Right ventricle myocardium superior (tissue), 1 donor: ENCODE measurements at regions not wholly inside any gene's neighbourhood (a gene's known extent, or its start where the extent isn't known, plus 50 kb on each side); places are given as distances from the start of the nearest gene placed in this dataset.
A peak's percentile ranks its signal among the peaks of the same experiment; 100 is the strongest.

Experiments used
- ATAC-seq: fragments of 200-7000 bp; cut with Tn5 transposase; one replicate; pipeline ENCODE4 v1.9.1; 2020; ENCODE audit warnings: mild to moderate bottlenecking; ENCODE audit not compliant: poor library complexity
- DNase-seq: peaks from one replicate; pipeline ENCODE4 v3.0.0-alpha.2; 2020
- intact Hi-C: fragments of 100-400 bp; cut with DNase I; formaldehyde crosslinking; loops from one replicate; pipeline ENCODE4 v1.11.2; 2022
- donor health status: DM: no; HTN: yes; CAD: no; lungs with severe emphysema.

DNA sequence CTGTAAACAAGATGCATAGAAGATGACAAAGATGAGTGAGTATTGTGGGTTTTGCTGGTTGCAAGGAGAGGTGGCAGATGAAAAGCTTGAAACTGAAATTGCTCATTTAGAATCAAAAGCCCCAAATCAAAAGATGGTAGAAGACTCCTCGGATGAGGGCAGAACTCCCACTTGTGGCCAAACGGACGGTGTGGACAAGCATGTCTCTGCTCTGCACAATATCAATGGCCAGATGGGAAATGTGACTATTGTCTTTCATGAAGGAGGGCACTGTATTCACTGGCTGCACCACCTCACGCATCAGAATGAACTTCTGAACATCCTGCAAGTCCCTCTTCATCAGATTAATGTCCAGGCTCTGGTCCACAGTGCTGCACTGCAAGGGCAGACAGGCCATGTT is 541.7 kb downstream of the MTRR start:
- no peak for DNase-seq
- intact Hi-C loops: no loop called here
- ATAC-seq: no peak

GRCh38 chr5:8413975-8414374 is 545.0 kb downstream of the MTRR start:
- DNase-seq (no peak), ATAC-seq (no peak)
- intact Hi-C loops: no loop called here

DNA sequence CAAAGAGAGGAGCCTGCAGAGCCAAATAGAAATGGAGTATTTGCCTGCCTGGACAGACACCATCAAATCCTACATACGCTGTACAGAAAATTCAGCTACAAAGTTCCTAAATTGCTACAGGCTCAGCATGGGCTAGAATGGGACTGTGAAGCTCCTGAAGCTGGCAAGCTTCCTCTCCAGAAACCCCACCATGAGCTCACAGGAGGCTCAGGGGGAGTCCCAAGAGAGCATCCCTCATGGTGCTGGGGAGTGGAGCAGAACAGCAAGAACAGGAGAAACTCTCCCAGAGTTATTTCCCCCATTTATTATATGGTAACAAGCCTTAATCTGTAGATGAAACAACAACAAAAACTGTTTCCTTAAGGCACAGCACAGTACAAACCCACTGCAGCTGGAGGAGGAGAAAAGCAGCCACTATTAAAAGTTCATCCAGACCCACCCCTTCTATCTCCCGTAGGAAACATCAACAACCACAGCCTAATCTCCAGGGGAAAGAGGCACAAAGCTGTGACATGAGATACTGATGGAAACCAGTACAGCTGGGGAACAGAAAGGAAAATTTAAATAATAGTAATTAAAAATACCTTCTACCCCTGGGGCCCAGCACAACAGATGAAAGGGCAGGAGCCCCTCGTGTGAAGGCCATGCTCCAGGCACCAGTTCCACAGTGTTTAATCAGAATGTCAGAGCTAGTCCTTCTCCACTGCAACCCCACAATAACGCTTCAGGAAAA is 548.5 kb downstream of the MTRR start:
- ATAC-seq: no peak
- no peak for DNase-seq
- intact Hi-C loops: no loop called here

DNA sequence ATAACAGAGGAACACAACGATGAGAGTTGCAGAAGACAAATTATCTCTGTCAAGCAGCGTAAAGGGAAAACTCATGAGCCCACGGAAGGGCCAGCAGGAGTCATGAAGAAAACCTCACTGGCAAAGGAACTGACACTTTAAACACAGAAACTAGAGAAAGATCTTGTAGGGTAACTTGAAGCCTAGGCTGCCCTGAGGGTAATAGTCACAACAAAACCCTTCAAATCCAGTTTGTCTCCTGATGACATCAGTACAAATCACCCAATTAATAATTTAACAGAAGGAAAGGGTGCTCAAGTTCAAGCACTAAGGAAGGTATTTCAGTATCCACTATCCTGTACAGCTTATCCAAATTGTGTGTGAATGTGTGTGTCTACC is 549.1 kb downstream of the MTRR start:
- no peak for DNase-seq
- intact Hi-C loops: no loop called here
- ATAC-seq: no peak

- DNase-seq: no peak
- intact Hi-C loops: no loop called here
- ATAC-seq: no peak
Measured at GRCh38 chr5:8429778-8430758, 561.1 kb downstream of the MTRR start.

- no peak for DNase-seq
- intact Hi-C loops: no loop called here
- ATAC-seq: no peak
Measured at GRCh38 chr5:8434501-8434900, 565.6 kb downstream of the MTRR start.

DNA sequence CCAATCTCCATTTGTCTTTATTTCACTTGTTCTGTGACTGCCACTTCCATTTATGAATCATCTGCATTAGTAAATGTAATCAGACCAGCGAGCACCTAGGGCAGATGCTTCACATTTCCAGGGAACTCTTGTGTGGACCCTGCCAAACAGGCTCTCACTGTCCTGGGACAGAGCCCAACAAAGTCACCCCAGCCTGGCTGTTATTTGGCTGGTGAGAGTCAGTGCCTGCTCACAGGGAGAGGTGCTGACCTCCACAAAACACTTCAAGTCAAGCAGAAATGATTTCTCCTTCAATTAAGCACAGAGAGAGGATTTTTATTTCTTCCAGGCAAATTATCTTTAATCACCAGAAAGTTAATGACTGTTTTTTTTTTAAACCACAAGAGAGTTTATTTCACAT is 568.0 kb downstream of the MTRR start:
- ATAC-seq: peak; percentile 83
- intact Hi-C loops: no loop called here
- peak; percentile 41 for DNase-seq

DNA sequence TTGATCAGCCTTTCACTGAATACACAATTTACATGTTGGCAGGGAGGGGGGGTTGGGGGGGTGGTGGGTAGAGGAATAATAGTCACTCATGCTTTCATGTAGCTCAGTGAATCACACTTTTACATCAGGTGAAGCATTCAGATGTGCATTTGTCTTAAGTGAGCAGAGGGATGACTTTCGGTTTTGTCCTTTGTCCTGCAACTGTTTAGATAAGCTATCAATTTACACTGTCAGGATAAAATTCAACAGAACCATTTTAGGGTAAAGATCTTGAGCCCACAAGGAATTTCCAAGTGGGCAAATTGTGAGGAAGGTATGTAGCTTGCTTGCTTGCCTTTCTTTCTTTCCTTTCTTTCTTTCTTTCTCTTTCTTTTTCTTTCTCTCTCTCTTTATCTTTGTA is 576.2 kb downstream of the MTRR start:
- no peak for ATAC-seq
- no peak for DNase-seq
- intact Hi-C loops: no loop called here

DNA sequence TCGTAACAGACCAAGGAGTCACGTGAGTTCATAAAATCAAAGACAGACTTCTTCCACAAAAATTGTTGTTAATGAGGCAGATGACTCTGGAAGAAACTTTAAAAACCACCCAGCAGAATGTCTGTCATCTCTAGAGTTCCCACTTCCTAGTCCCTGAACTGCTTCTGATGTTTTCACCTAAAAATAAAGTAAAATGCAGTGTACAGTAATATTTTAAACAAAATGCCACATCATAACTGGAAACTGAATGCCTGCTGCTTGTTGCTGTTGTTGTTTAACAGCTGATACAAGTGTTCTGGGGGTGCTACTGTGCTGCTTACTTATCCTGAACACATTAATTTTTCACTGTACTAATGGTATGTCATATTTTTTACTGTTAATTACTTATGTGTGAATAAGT is 577.2 kb downstream of the MTRR start:
- DNase-seq: no peak
- no peak for ATAC-seq
- intact Hi-C loops: no loop called here

GRCh38 chr5:8456846-8457186 is 587.9 kb downstream of the MTRR start:
- ATAC-seq (no peak), DNase-seq (no peak)
- intact Hi-C loops: no loop called here

GRCh38 chr5:8457187-8458037 is 588.5 kb downstream of the MTRR start:
- intact Hi-C loops: no loop called here
- peak; percentile 96 for DNase-seq
- ATAC-seq: peak; percentile 99

DNA sequence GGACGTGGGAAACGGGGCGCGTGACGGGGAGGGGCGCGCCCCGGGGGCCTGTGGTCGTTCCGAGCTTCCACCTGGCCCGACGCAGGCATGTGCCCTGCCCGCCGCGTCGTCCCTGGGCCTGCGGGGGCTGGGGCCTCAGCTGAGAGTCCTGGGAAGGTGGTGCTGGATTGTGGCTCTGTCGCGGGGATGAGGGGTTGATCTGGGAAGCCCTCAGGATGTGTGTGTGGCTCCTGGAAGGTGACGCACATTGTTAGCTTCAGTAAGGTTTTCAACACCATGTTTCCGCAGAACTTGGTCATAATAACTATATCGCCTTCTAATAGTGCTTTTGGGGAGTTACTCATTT is 589.1 kb downstream of the MTRR start:
- no peak for DNase-seq

DNA sequence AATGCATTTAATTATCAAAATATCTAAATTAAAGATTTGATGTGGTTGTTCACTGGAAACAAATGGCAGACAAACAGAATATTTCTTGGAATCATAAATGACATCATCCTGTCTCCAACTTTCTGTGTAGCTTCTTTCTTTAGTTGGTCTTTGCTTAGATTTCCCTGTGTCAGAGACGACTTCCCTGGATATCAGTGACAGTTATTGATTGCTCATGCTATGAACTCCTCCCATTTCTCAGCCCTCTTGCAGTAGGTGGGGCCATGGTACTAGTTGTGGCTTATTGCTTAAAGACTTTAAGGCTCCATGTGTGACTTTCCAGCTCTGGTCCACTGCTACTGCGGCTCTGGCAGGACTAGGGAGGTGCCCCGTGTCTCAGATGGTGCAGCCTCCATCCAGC is 592.6 kb downstream of the MTRR start:
- intact Hi-C loops: no loop called here
- no peak for DNase-seq
- no peak for ATAC-seq

More for the DNA sequence above, 589.1 kb downstream of the MTRR start:
- intact Hi-C loops: no loop called here
- ATAC-seq: peak; percentile 38

DNA sequence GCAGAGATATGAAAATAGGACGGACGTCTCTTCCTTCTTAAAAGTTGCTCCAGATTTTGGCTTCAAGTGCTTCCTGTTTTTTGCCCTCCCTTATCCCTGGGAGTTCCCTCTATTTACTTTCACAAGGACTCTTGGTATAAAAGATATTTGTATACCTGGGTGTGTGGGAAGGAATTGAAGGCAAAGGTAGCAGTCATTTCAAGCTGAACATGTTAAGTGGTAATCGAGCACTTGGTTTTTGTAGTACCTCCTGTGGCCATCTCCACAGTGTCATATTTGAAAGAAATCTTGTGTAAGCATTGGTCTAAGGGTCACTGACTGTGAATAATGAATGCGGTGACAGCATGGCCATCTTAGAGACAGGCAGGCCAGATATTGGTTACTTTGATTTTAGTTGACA is 593.6 kb downstream of the MTRR start:
- ATAC-seq: no peak
- intact Hi-C loops: no loop called here
- no peak for DNase-seq

- no peak for ATAC-seq
- no peak for DNase-seq
- intact Hi-C loops: no loop called here
Measured at GRCh38 chr5:8470489-8470888, 601.5 kb downstream of the MTRR start.

DNA sequence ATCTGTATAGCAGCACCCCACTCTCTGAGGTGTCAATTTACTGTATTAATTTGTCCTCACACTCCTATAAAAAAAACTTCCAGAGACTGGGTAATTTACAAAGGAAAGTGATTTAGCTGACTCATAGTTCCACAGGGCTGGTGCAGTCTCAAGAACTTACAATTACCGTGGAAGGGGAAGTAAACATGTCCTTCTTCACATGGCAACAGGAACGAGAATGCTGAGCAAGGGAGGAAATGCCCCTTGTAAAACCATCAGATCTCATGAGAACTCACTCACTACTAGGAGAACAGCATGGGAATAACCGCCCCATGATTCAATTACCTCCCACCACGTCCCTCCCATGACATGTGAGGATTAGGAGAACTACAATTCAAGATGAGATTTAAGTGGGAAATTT is 602.6 kb downstream of the MTRR start:
- DNase-seq: no peak

GRCh38 chr5:8473016-8473415 is 604.1 kb downstream of the MTRR start:
- DNase-seq: no peak
- ATAC-seq: no peak
- intact Hi-C loops: no loop called here

More for the DNA sequence above, 602.6 kb downstream of the MTRR start:
- no peak for ATAC-seq
- intact Hi-C loops: no loop called here

GRCh38 chr5:8473827-8474568 is 605.0 kb downstream of the MTRR start:
- intact Hi-C loops: no loop called here
- ATAC-seq: no peak
- DNase-seq: no peak

DNA sequence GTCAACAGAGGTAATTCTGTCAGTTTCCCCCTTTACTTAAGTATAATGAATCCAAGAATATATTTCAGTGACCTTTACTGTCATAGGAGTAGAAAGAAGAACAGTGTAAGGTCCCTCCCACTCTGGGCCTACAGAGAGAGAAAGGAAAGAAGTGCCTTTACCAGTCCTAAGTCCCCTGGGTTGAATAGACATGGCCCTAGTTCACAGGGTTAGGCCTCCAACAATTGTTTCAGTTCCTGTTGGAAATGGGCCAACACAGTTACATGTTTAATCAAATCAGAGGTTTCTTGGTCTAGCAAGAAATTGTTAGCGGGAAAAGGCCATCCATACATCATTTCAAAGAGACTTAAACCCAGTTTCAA is 605.6 kb downstream of the MTRR start:
- no peak for ATAC-seq
- DNase-seq: no peak
- intact Hi-C loops: no loop called here
